HUDEP-2 (cell line): ENCODE measurements at regions not wholly inside any gene's neighbourhood (a gene's known extent, or its start where the extent isn't known, plus 50 kb on each side); places are given as distances from the start of the nearest gene placed in this dataset.

Experiments
- DNase-seq, 76 experiments: peaks; one replicate each; lab custom pipeline; 2025; ENCODE audit not compliant: unreplicated experiment in 76 of 76; lab: John Stamatoyannopoulos, UW

- DNase-seq: peak in 1 of 76 experiments; percentile 29
These were observed 51.1 kb upstream of the RASSF6 start for GRCh38 chr4:73671348-73671747.

DNA sequence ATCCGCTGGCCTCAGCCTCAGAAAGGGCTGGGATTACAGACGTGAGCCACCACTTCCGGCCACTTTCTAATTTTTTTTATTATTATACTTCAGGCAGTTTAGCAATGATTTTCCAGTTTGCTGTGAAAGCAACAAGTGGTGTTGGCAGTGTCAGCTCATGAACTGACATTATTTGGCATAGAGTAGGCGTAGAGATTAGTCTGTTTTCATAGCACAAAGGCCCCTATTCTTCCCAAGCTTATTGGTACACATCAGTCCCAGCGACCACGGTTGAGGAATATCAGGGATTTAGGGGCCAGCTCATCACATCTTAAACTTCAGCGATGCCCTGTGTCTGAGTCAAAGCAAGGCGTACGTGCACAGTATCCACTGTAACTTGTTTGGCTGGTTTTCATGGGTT, 53.0 kb upstream of the RASSF6 start:
- no peak for DNase-seq

- no peak for DNase-seq
These were observed 54.2 kb upstream of the RASSF6 start for GRCh38 chr4:73674451-73674919.

- no peak for DNase-seq
These were observed 55.4 kb upstream of the RASSF6 start for GRCh38 chr4:73675623-73676022.

DNA sequence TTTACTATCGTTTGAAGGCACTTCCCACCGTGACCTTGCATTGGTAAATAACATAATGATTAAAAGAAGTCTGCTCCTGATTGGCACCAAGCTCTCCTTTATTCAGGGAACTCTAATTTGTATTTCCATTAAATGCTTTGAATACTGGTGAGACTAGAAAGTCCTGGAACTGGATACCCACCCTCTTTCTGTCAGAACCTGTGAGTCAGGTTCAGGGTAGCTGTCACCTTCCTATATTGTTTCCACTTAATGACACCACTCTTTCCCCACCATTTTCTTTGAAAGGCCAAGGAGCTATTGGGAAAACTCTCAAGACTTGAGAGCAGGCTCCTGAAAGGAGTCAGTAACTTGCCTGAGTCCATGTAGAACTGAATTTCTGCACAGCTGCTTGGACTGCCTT, 55.9 kb upstream of the RASSF6 start:
- DNase-seq: no peak

- DNase-seq: no peak
These were observed 56.7 kb upstream of the RASSF6 start for GRCh38 chr4:73676861-73677323.

DNA sequence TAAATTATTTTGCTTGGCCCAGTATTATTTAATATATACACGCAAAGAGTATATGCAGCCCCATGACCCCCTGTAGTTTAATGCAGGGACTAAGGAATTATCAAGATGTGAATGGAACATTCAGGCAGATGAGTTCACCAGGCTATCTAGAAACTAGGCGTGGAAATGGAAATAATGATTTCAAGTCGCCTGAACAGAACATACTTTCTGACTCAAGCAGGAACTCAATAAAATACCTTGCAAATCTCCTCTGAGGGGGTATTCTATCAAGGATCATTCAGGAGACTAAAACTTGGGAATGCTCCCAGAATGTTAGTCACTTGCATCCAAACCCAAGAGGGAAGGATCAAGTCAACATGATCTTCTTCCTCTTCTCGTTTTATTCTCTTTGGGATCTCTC, 59.6 kb upstream of the RASSF6 start:
- no peak for DNase-seq

GRCh38 chr4:73681776-73682175, 58.6 kb upstream of the CXCL8 start:
- DNase-seq: no peak

DNA sequence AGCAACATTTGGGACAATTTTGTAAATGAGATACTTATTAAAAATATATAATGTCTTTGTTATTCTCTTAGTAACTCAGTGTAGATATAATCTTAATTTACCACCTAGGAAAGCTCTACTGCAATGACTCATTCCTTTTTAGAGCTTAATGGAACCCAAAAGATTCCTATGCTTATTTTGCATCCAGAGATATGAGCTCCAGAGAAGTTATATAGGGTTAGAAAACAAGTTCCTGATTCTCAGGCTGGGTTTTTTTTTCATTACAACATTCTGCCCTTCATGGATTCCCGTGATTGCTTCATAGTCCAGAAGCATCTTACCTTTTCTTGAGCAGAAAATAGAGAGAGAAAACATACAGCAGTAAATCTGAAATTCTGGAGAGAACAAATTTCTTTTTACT, 57.9 kb upstream of the CXCL8 start:
- no peak for DNase-seq

- DNase-seq: no peak
These were observed 57.3 kb upstream of the CXCL8 start for GRCh38 chr4:73683033-73683432.

DNA sequence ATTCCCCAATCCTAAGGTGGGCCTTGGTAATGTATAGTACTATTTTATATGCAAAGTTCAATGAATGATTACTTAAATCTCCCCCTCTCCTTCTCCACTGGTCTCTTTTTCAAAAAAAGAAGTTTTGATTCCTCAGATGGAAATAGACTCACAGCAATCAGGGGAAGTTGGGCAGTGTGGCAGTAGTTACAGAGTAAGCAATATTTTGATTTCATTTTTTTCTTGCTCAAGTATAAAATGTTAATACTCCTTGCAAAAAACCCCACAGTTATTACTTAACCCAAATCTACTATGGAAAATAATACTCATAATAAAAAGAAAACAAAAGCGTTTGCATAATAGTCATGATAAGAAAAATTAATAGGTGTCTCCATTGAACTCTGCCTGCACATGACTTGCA, 56.9 kb upstream of the CXCL8 start:
- no peak for DNase-seq

GRCh38 chr4:73684097-73684496, 56.3 kb upstream of the CXCL8 start:
- DNase-seq: no peak

- no peak for DNase-seq
These were observed 55.3 kb upstream of the CXCL8 start for GRCh38 chr4:73685052-73685451.

- DNase-seq: no peak
These were observed 52.9 kb upstream of the CXCL8 start for GRCh38 chr4:73687421-73687820.

DNA sequence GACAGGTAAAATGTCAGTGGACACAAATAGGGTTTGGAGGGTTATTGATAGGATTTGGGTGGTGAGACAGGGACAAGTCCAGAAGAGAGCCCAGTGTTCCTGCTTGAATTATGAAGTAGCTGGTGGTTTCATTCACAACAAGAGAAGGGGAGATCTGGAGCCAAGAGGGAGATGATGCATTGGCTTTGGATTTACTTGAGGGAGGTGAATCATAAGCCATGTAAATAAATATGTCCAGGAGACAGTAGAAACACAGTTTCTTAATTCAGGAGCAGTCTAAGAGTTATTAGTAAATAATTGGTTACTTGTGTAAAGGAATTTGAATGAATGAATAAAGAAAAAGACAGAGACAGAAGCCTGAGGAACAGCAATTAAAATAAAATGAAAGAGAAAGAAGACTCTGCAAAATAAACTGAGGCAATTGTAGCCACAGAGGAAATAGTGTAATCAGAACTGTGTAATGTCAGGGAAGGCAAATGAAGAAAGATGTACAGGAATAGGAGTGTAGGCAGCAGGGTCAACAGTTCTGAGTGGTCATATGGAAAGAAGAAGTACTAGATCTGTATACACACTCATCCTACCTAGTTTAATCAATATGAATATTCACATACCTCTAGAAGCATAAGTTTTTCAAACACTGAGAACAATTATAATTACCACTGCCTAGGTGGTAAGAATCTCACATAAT, 50.2 kb upstream of the CXCL8 start:
- no peak for DNase-seq
